Caki2 (cell line): ENCODE measurements at regions not wholly inside any gene's neighbourhood (a gene's known extent, or its start where the extent isn't known, plus 50 kb on each side); places are given as distances from the start of the nearest gene placed in this dataset.

Source experiments
- DNase-seq: peaks from one replicate; pipeline ENCODE4 v3.0.0-alpha.2; 2015; ENCODE audit warnings: low read depth
- in situ Hi-C: cut with HindIII; loops from 2 replicates; pipeline ENCODE4 v1.10.0; 2016; ENCODE audit warnings: low sequenced_read_pairs, low pct_unique_long_range_greater_than_20kb, mixed read lengths

DNA sequence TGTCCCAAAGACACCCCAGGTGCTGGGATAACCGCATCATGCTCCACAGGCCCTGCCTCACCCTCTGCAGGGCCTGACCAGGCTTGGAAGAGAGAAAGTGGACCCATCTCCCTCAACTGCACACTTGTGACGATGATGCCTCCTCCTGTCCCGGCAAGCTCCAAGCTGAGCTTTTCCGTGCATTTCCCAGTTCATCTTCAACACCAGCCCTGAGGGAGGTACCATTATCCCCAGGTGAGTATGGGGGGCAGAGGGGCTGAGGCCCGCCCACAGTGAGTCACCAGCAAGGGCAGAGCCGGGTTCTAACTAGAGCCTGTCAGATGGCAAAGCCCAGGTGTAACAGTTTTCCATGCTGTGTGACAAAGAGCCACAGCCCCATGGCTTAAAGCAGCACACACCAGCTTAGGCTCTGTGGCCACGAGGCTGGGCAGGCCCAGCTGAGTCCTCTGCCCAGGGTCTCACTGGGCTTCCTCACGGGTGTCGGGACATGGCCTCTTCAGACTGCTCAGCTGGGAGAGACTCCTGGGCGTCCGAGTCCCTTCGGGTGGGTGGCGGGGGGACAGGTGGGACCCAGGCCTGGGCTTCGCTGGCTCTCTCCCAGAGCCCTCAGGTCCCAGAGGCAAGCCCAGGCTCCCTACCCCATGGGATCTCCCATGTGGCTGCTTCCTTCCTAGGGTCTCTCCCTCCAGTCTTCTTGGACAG, 108.4 kb upstream of the OTOS start:
- in situ Hi-C loops, result no loop called here

DNA sequence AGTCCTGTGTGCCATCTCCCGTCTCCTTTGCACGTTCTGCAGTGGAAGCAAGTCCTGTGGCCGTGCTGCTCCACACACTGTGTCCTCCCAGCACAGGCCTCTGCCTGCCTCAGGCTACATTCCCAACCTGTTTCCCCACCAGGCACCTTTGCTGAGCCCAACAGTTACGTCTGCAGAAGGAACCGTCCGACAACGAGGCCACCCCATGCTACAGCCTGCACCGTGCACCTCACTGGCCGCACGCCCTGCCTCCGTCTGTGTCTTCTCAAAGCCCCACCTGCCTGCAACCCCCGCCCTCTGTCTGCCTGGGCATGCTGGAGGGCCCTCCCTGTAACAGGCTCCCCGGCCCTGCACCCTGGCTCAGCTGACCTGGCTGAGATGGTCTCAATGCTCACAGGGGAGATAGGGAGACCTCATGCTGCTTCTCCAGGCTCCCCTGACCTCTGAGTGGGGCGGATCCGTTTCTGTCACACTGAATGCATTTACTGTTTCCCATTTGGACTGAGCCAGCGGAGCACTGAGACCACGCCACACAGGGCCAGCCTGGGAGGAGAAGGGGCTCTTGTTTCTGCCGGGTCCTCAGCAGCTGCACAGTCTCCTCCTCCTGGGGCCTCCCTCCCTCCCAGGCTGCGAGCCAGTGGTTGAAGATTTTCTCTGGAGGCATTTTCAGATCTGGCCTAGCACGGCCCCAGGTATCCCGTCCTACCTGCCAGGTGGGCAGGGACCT, 109.1 kb upstream of the OTOS start:
- in situ Hi-C loops, result no loop called here
- no peak for DNase-seq

More for the DNA sequence above, 108.4 kb upstream of the OTOS start:
- no peak for DNase-seq

DNA sequence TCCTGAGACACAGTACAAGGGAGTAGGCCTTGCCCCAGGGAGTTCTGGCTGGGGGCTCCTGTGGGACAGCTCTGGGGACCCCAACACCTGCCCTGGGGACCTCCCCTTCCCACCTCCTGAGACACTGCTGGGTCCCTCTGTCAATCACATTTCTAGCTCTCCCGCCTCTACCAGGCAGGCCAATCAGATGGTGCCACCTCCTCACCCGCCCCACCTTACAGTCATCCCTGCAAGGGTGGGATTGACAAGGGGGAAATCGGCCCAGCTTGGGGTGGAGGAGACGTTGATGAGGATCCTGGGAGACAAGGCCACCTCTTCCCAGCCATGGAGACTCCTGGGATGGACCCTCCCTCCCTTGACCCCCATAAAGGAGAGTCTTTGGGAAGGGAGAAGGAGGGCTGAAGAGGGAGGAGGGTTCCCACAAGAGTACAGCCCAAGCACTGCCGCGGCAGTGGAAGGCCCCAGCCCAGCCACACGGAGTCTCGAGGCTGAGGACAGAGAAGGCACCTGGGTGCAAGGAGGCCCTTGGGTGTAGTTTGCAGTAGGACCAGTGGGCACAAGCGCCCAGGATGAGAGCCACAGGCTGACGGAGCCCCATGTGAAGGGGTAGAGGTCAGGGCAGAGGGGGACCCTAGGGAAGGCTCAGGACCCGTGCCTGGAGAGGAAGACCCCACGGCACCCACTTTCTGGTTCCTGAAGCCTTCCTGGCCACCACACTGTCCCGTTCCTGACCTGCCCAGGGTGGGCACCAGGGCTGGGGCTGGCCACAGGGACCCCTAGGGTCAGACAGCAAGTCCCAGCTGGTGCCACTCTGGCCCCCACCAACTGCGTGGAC, 109.9 kb upstream of the OTOS start:
- in situ Hi-C loops, result no loop called here
- no peak for DNase-seq

DNA sequence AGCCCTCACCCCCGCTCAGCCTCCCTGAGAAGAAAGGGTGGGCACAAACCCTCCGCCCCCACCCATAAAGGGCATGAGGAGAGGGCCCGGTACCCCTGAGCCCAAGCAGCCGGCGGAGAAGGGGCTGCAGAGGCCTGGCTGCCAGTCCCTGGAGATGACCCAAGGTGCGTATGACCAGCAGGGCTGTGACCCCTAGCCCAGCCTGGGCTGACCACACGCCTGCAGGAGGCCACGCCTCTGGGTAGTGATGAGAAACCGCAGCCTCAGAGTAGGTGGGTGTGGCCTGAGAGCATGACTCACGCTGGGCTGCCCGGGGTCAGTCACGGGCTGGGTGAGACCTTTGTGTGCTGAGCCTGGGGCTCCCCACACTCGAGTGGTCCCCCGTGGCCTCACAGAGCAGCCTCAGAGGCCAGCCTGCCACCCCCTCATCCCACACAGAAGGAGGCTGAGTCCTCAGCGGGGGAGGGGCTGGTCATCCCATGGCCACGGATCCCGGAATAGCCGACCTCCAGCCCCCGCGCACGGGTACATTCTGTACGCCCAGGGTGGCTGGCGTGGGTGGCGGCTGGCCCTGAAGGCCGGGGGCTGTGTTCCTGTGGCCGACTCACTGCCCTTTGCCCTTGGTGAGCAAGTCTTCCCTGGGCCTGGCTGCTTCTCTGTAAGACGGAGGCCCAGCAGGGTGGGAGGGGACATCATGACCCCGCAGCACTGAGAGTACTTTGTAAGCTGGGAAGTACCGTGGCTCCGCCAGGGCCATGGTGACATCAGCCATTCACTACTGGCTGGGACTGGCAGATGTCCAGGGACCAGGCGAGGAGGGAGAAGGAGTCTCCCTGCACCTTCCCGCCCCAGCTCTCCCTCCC, 110.8 kb upstream of the OTOS start:
- peak; percentile 91 for DNase-seq
- in situ Hi-C loops, result no loop called here

DNA sequence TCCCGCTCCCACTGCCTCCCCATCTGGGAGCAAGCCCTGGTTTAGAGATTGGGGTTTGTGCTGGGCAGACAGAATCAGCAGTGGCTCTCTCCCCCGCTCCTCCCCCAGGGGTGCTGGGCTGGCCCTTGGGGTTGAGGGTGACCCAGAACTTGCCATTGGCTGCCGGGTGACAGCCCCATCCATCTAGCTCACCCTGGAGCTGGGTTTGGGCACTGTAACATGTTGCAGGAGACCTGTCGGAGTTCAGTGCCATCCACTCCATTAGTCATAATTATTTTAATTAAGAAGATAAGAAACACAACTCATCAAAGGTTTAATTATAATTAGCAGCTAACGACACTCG, 111.4 kb upstream of the OTOS start:
- DNase-seq, result no peak
- in situ Hi-C loops, result no loop called here

DNA sequence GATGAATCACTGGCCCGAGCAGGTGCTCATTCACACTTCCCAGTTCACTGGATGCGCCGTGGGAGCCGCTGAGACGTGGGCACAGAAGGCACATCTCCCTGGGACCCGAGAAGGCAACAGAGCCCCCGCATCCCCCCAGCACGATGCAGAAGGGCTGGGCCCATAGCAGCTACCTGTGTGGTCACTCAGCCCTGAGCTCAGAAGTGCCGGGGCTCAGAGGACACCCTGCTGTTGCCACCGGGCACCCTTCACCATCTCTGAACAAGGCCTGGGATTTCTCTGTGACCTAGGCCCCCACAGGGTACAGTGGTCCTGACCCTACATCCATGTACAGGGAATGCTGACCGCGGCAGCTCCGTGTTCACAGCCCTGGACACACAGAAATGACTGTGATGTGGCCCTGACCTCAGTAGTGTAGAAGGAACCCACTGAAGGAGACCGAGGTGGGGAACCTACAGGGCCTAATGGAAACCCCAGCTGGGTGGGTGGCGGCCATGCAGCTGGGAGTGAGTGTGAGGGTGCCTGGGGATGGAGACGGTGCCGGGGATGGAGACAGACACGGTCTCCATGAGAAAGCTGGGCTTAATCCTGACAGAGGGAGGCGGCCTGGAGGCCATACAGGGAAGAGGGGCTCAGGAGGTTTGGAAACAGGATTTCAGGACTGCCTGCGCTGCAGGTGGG, 111.9 kb upstream of the OTOS start:
- no peak for DNase-seq
- in situ Hi-C loops, result no loop called here

DNA sequence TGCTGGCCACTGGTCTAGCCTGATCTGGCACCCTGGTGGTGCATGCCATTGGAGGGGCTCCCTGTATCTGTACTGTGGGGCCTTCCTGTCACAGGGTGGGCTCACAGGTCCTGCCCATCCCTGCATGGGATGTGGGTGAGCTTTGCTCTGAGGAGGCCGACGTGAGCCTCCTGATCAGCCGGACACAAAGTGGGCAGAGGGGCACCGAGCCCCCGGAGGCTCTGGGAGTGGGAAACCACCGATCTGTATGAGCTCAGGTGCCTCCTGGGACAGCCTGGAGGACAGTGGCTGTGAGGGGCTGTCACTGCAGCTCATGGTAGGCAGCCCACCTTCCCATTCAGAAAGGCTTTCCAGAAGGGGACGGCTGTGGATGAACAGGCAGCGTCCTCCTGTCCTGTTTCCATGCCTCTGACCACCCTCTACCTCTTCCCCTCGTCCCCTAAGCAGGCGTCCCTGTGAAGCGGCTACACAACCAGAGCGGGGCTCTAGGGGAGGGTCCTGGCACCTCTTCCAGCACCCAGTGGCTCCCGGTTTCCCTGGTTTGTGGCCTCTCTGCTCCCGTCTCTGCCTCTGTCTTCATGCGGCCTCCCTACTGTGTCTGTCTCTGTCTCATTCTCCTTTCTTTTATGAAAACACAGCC, 112.5 kb upstream of the OTOS start:
- no peak for DNase-seq
- in situ Hi-C loops, result no loop called here

DNA sequence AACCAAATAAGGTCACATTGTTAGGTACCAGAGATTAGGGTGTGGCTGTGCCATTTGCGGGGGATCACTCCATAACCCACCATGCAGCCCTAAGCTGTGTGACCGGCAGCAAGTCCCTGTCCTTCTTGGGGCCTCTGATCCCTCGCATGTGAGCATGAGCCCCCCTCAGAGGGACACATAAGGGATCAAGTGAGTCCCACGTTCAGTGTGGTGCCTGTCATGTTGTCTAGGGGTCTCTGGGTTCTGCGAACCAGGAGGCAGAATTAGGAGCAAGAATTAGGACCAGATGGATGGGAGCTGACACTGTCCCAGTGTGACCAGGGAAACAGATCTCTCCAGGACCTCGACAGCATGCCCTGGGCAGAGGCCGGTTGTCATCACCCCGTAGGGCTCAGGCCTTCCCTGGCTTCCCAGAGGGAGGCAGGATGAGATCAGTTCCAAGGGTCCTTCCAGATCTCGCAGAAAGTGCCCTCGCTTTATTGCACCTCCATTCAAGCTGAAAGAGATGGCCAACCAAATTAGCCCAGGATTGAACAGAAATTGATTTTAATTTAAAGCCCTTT, 113.2 kb upstream of the OTOS start:
- in situ Hi-C loops, result no loop called here
- DNase-seq, result no peak

DNA sequence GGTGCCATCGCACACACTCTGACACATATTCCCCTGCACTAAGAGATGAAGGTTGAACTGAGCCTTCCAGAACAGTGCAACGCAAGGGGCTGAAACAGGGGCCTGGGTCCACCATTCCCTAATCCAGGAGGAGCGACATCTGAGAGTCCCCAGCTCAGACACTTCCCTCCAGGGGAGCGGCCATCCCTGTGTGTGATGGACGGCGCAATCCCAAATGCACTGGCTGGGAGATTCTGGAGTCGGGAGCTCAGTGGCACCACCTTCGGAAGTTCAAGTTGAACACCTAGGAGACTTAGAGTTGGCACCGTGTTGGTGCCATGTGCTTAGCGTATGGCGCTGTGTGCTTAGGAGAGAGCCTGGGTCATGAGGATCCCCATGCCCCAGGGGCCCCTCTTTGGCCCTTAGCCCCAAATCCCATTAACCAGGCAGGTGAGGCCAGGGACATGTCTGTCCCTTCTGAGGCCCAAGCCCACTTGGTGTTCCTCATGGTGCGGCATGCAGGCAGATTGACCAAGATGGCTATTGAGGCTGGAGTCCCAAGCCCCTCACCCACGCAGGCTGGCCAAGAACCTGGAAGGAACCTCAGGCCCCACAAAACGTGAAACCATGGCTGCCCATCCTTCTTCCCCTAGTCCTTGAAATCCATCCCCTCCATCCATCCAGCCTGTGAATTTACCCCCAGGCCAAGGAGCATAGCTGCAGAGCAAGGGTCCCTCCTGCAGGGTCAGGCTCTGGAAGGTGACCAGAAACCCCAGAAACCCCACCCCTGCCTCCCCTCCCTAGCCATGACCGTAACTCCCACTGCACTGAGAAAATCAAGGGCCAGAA, 114.1 kb upstream of the OTOS start:
- in situ Hi-C loops, result no loop called here
- no peak for DNase-seq

DNA sequence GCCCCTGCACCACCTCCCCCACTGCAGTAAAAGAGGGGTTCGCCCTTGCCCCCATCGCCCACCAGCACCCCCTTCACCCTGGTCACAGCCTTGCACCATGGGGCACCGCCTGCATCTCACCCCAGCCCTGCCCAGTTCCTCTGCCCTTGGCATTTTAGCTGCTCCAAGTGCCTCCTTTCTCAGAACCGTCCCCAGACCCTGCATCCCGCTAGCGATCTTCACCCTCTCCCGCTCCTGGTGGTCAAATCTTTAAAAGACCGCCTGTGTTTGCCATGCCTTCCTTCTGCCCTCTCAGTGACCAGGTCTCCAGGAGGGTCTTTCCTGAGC, 114.7 kb upstream of the OTOS start:
- in situ Hi-C loops, result no loop called here
- DNase-seq, result no peak

DNA sequence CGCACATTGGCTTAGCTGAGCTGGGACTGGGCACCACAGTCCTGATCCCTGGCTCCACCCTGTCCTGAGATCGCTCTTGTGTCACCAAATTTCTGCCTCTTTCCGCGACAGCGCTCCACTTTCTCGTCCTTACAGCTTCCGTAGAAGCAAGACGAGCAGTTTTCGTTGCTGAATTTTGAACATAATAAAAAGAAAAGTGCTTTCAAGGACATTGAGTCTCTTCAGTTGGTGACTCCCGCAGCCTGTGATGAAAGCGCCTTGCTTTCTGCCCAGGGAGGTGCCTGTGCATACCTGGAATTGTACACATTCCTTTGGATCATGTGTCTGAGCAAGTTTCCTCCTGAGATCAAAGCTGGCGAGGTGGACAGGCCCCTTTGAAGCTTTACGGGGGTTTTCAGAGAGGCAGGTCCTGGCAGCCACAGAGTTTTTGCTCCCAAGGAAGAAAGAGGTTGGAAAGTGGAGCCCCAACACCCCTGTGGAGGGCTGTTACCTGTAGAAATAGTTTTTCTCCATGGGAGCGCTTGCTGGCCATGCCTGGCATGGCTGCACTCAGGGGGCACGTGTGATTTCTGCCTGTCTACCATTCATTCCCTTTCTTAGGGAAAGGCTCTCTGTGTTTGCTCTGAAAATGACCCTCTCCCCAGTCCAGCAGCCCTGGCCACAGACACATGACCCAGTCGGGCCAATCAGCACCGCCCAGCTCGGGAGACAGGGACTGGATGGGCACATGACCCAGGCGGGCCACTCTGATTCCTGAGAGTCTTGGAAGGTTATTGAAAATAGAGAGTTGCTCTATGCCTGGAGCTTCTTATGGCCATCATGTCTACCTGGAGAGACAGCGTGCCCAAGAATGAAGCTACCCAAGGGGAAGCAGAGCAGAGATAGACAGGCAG, 115.6 kb upstream of the OTOS start:
- peak; percentile 32 for DNase-seq
- in situ Hi-C loops, result no loop called here

DNA sequence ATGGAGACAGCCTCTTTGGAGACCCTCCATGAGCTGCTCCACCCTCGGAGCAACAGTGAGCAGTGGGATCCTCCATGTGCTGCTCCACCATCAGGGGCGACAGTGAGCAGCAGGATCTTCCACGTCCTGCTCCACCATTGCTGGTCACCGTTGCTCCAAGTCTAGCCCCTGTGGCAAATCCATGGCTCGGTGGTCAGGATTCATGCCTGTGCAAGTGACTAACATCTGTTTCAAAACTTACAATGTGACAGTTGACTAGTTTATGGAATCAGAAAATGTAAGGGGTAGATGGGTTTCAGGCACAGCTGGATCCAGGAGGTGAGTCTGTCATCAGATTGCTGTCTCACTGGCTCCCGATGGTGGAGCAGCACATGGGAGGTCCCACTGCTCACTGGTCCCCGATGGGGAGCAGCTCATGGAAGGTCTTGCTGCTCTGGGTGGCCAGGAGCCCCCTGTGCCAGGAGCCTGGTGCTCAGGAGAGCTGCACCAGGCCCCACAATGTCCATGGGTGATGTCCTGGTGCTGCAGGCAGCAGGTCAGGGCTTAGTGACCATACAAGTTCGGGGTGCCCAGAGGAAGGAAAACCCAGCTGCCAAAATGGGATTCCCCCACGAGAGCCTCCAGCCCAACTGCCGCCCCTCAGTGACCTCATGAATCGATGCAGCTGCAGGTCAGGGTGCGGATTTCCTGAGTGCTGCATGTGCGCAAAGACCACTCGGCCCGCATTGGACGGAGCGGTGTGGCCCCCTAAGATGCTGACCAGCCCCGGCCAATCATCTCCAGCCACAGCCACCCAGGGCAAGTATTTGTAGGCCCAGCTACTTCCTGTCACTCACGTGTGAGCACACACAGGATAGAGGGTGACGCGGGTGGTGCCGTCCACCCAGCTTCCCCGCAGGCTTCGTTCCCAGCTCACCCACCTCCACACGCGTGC, 116.5 kb upstream of the OTOS start:
- in situ Hi-C loops, result no loop called here
- DNase-seq, result no peak

DNA sequence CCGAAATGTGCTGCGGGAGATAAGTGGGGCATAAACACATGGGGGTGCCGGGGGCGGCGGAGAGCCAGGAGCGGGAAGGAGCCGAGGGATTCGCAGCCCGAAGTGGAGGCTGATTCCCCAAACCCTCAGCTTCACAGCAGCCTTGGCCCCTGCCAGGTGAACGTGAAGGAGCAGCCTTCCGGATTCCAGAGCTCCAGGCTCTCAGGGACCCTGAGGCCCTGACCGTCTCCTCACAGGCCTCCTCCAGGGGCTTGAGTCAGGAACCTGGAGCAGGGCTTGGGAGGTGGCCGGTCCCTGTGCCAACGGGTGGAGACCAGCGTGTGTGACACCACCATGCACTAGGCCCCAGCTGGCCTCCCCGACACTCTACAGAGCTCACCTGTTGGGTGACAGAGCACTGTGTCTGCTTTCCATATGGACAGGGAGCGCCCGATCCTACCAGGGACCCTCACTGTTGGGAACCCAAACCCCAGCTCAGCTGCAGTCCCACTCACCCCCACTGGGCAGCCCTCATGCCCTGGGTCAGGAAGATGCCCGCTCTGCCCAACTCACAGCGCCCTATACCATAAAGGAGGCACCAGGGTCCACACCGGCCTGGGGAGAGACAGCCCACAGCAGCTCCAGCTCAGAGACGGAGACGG, 117.6 kb upstream of the OTOS start:
- DNase-seq, result no peak
- in situ Hi-C loops, result no loop called here

DNA sequence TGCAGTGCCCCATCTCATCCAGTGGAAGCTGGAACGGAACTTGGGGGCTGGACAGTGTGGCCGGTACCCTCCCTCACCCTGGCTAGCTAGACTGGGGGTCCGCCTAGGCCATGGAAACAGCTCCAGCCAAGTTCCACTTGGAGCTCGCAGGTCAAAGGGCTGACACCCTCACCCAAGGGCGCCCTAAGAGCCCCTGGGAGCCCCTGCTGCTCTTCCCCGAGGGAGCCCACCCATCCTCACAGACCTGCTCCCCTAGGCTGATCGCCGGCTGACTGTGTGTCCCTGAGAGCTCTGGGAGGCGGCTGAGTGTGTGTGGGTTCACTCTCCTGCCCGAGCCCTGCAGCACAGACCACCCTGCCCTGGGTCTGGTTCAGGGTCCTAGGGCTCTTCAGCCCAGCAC, 118.2 kb upstream of the OTOS start:
- no peak for DNase-seq
- in situ Hi-C loops, result no loop called here
